GM12878 (cell line): ENCODE measurements at regions not wholly inside any gene's neighbourhood (a gene's known extent, or its start where the extent isn't known, plus 50 kb on each side); places are given as distances from the start of the nearest gene placed in this dataset.

Experiments used
- ATAC-seq: fragments of 200-7000 bp; cut with Tn5 transposase; 3 replicates; pipeline ENCODE4 v1.9.1; 2020; ENCODE audit warnings: mild to moderate bottlenecking, moderate library complexity
- BruUV-seq: library from RNA; stranded (reverse); fragments of 400-500 nt; replicated peaks from 2 replicates; lab custom pipeline; 2021; lab: Mats Ljungman, UMichigan
- CTCF ChIA-PET: fragments of 300-600 bp; sonication (Branson Sonifier 250); formaldehyde crosslinking; extraction: SDS; loops from one replicate; lab custom pipeline; 2021; ENCODE audit warnings: inconsistent platforms; lab: Yijun Ruan, JAX
- POLR2A ChIA-PET: fragments of 350-600 bp; formaldehyde crosslinking; extraction: SDS; loops from one replicate; lab custom pipeline; 2021; ENCODE audit warnings: inconsistent platforms; lab: Charles Lee
- RAD21 ChIA-PET: fragments of 300-600 bp; sonication (Branson Sonifier 250); formaldehyde crosslinking; loops from one replicate; lab custom pipeline; 2023; ENCODE audit warnings: antibody characterized with exemption; ENCODE audit not compliant: unreplicated experiment; lab: Charles Lee
- SMC1A ChIA-PET: fragments of 300-600 bp; sonication (Branson Sonifier 250); formaldehyde crosslinking; loops from one replicate; lab custom pipeline; 2023; ENCODE audit not compliant: unreplicated experiment, uncharacterized antibody; lab: Charles Lee
- DNase-seq: peaks from one replicate; pipeline ENCODE4 v3.0.0-alpha.2; 2011; ENCODE audit warnings: low read depth, low spot score
- FAIRE-seq: peaks from 3 replicates; lab custom pipeline; 2011; peaks lifted over from hg19 to GRCh38; lab: Jason Lieb, UNC
- H2AFZ ChIP-seq: 2 replicates; pipeline ENCODE4 v1.6.0; 2011; ENCODE audit warnings: low read depth, low read length, control low read depth; ENCODE audit not compliant: control insufficient read depth
- H3K27ac ChIP-seq: 2 replicates; pipeline ENCODE4 v1.5.1; 2011; ENCODE audit warnings: control low read depth; ENCODE audit not compliant: control insufficient read depth, insufficient read depth
- H3K27me3 ChIP-seq, 2 experiments: replicated peaks in 1 of 2; 2 replicates each; pipeline versions ENCODE4 v1.6.0 to v1.6.1; 2011; ENCODE audit warnings: low read length in 1 of 2; ENCODE audit not compliant: control insufficient read depth in 2 of 2, insufficient read depth in 2 of 2
- H3K36me3 ChIP-seq, 2 experiments: 2 replicates each; pipeline ENCODE4 v1.5.1; 2011; ENCODE audit warnings: low read length in 1 of 2; ENCODE audit not compliant: control insufficient read depth in 2 of 2, insufficient read depth in 2 of 2
- H3K4me1 ChIP-seq: 2 replicates; pipeline ENCODE4 v1.6.1; 2011; ENCODE audit warnings: mild to moderate bottlenecking, low read length, moderate library complexity, mixed read lengths; ENCODE audit not compliant: control insufficient read depth, insufficient read depth
- H3K4me2 ChIP-seq: 2 replicates; pipeline ENCODE4 v1.6.0; 2011; ENCODE audit warnings: control low read depth; ENCODE audit not compliant: control insufficient read depth, insufficient read depth
- H3K4me3 ChIP-seq: fragments of 200-600 bp; sonication (generic); 2 replicates; pipeline ENCODE4 v1.5.1; 2016
- H3K79me2 ChIP-seq: 2 replicates; pipeline ENCODE4 v1.6.0; 2011; ENCODE audit warnings: low read length; ENCODE audit not compliant: control insufficient read depth, insufficient read depth
- H3K9ac ChIP-seq: 2 replicates; pipeline ENCODE4 v1.8.0; 2011; ENCODE audit warnings: low read length, control low read depth, mixed read lengths; ENCODE audit not compliant: control insufficient read depth, insufficient read depth
- H3K9me3 ChIP-seq: replicated peaks from 3 replicates; pipeline ENCODE4 v1.5.1; 2011; ENCODE audit warnings: mild to moderate bottlenecking, low read length; ENCODE audit not compliant: control insufficient read depth, insufficient read depth
- H4K20me1 ChIP-seq: 2 replicates; pipeline ENCODE4 v1.6.0; 2011; ENCODE audit not compliant: control insufficient read depth, insufficient read depth
- CBFB ChIP-seq: IDR thresholded peaks from 2 replicates; pipeline ENCODE4 v1.6.1; 2016; ENCODE audit warnings: antibody characterized with exemption, low read depth
- HDAC2 ChIP-seq: fragments of 200-600 bp; sonication (generic); IDR thresholded peaks from 2 replicates; pipeline ENCODE4 v1.6.1; 2017
- MLLT1 ChIP-seq: fragments of 450-650 bp; IDR thresholded peaks from 2 replicates; pipeline ENCODE4 v1.6.1; 2016; ENCODE audit warnings: mild to moderate bottlenecking
- NR2C2 ChIP-seq: IDR thresholded peaks from 2 replicates; pipeline ENCODE4 v1.6.1; 2011; ENCODE audit warnings: borderline replicate concordance, low read depth; ENCODE audit not compliant: control insufficient read depth, insufficient read length
- SMC3 ChIP-seq: IDR thresholded peaks from 2 replicates; pipeline ENCODE4 v1.6.1; 2011; ENCODE audit warnings: low read length, improper control_type of control experiment, borderline replicate concordance
- TAF1 ChIP-seq: IDR thresholded peaks from 2 replicates; pipeline ENCODE4 v1.6.1; 2011; ENCODE audit warnings: mild to moderate bottlenecking, low read depth, low read length, borderline replicate concordance
- ZNF687 ChIP-seq: fragments of 450-650 bp; IDR thresholded peaks from 2 replicates; pipeline ENCODE4 v1.6.1; 2017; ENCODE audit warnings: mild to moderate bottlenecking, moderate library complexity
- WGBS: methylation state at CpG from one replicate; pipeline ENCODE4 v1.1.6; 2016; ENCODE audit warnings: low lambda C conversion rate; ENCODE audit not compliant: insufficient replicate concordance, insufficient coverage; ENCODE audit errors: missing lambda C conversion rate; 5-methylcytosine and 5-hydroxymethylcytosine counted together
- in situ Hi-C: fragments of 300-500 bp; cut with MboI; formaldehyde crosslinking; loops from 9 replicates; pipeline ENCODE4 v1.14.3; 2018; ENCODE audit warnings: mixed read lengths
- intact Hi-C: fragments of 100-400 bp; cut with micrococcal nuclease; formaldehyde crosslinking; loops from one replicate; pipeline ENCODE4 v1.14.2; 2022; ENCODE audit not compliant: unreplicated experiment

- no peak for TF ChIP-seq ZNF687
- no peak for TF ChIP-seq TAF1
- no peak for TF ChIP-seq NR2C2
- TF ChIP-seq CBFB = no peak
Observed at GRCh38 chr2:103805746-103806145, 1043.9 kb downstream of the TMEM182 start (continued).

GRCh38 chr2:103808814-103809213, 1045.1 kb upstream of the POU3F3 start:
- in situ Hi-C loops (no loop called here), intact Hi-C loops (no loop called here)
- RAD21 ChIA-PET = no interaction called here
- no peak overlapping the region for H2AFZ ChIP-seq
- FAIRE-seq (no peak), ATAC-seq (no peak), DNase-seq (no peak)
- no peaks in the 10 kb centered on the region for H4K20me1 ChIP-seq
- no peaks in the 10 kb centered on the region for H3K9me3 ChIP-seq
- H3K27ac ChIP-seq = no peak overlapping the region
- no peak overlapping the region for H3K4me3 ChIP-seq
- WGBS = 24% methylated on average over 8 of the region's 8 CpGs
- TF ChIP-seq SMC3 (no peak), HDAC2 (no peak), MLLT1 (no peak)
- no peaks in the 10 kb centered on the region for H3K27me3 ChIP-seq
- no TSS peak for BruUV-seq
- no peak overlapping the region for H3K4me2 ChIP-seq
- POLR2A ChIA-PET = no interaction called here
- H3K9ac ChIP-seq = no peak overlapping the region
- H3K79me2 ChIP-seq = no peaks in the 10 kb centered on the region
- CTCF ChIA-PET = no interaction called here
- SMC1A ChIA-PET = no interaction called here
- no peaks in the 10 kb centered on the region for H3K36me3 ChIP-seq
- no peaks in the 10 kb centered on the region for H3K4me1 ChIP-seq
